Sigmoid colon (tissue), 4 donors: ENCODE measurements at regions not wholly inside any gene's neighbourhood (a gene's known extent, or its start where the extent isn't known, plus 50 kb on each side); places are given as distances from the start of the nearest gene placed in this dataset.

ENCODE experiments used
- POLR2A ChIP-seq, 2 donors: fragments of 450-650 bp; IDR thresholded peaks; one replicate each; pipeline ENCODE4 v1.6.1; 2016; ENCODE audit warnings: antibody characterized with exemption in 2 of 2, mild to moderate bottlenecking in 2 of 2, moderate library complexity in 2 of 2
- POLR2AphosphoS5 ChIP-seq, 4 donors: sonication (generic); formaldehyde crosslinking; IDR thresholded peaks; one replicate each; pipeline ENCODE4 v1.6.1; 2017; ENCODE audit warnings: antibody characterized with exemption in 4 of 4
- TF ChIP-seq, protein P1 (sequence below), 4 experiments: fragments of 450-650 bp in 3 of 4; fragments of 200-600 bp in 1 of 4; IDR thresholded peaks; one replicate each; pipeline ENCODE4 v1.5.1; 2016 to 2019; ENCODE audit warnings: antibody characterized with exemption in 4 of 4, mild to moderate bottlenecking in 3 of 4, moderate library complexity in 2 of 4

- TF ChIP-seq, protein P1, sequence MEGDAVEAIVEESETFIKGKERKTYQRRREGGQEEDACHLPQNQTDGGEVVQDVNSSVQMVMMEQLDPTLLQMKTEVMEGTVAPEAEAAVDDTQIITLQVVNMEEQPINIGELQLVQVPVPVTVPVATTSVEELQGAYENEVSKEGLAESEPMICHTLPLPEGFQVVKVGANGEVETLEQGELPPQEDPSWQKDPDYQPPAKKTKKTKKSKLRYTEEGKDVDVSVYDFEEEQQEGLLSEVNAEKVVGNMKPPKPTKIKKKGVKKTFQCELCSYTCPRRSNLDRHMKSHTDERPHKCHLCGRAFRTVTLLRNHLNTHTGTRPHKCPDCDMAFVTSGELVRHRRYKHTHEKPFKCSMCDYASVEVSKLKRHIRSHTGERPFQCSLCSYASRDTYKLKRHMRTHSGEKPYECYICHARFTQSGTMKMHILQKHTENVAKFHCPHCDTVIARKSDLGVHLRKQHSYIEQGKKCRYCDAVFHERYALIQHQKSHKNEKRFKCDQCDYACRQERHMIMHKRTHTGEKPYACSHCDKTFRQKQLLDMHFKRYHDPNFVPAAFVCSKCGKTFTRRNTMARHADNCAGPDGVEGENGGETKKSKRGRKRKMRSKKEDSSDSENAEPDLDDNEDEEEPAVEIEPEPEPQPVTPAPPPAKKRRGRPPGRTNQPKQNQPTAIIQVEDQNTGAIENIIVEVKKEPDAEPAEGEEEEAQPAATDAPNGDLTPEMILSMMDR (IDR thresholded peaks at IDR 0.05), result no peak
- no peak for TF ChIP-seq POLR2A (IDR thresholded peaks at IDR 0.05)
- no peak for TF ChIP-seq POLR2AphosphoS5 (IDR thresholded peaks at IDR 0.05)
Observed at GRCh38 chr20:60959971-60960370, 292.1 kb upstream of the CDH4 start.
